HG02973 (cell line): ENCODE measurements at regions not wholly inside any gene's neighbourhood (a gene's known extent, or its start where the extent isn't known, plus 50 kb on each side); places are given as distances from the start of the nearest gene placed in this dataset.

Experiments
- ATAC-seq: cut with Tn5 transposase; IDR thresholded peaks from one replicate; pipeline ENCODE4 v1.9.1; 2021; ENCODE audit warnings: moderate library complexity; ENCODE audit not compliant: unreplicated experiment

- no peak for ATAC-seq
Observed at GRCh38 chr18:78920456-78921138, 59.0 kb upstream of the SALL3 start.

- ATAC-seq, result no peak
Observed at GRCh38 chr18:78922856-78923255, 56.8 kb upstream of the SALL3 start.

DNA sequence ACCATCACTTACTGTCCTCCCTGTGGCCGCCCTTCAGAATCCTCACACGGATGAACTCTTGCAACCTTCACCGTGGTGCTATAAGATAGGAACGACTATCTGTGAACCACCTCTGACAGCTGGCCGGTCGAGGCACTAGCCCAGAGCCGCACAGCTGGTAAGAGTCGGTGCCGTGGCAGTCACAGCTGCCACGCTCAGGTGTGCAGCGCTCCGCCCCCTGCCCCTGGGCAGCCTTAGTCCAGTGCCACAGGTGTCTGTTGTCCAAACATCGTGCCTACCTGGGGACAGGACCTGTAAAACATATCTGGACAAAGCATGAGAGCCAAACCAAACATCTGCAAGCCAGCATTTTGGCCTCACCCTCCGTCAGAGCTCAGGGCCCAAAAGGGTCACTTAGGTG, 55.3 kb upstream of the SALL3 start:
- no peak for ATAC-seq

DNA sequence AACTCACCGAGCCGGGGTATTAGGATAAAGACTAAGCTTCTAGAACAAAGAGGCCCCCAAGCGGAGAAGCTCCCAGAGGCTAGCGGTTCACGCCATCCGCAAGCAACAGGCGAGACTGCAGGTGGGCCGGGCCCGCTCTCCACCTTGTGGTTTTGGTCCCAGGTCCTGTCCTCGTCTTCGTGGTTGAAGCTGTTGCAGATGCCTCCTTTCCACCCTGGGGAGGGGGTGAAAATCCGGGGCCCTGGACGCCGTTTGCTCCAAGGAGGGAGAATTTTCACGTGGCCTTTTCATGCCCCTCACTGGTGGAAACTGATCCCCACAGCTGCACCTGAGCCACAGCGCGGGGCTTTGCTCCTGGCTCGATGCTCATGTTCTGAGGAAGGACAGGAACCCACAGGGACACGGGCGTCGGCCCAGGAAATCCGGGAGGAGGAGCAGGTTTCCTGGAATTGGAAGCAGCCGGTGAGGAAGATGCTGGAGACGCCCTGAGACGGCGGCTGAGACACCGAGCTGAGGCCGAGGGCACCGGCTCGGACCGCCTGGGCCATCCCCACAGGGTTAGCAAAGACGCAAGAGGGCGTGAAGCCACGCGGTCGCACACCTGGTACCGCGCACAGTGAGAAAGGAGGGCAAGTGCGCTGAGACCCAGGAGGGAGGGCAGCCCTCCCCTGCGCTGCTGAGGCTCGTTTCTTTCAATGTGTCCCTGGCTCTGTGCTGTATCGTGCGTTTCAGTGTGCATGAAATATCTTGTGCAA, 54.7 kb upstream of the SALL3 start:
- ATAC-seq, result no peak

- ATAC-seq, result no peak
Observed at GRCh38 chr18:78925557-78926242, 53.9 kb upstream of the SALL3 start.

GRCh38 chr18:78926243-78926615, 53.4 kb upstream of the SALL3 start:
- ATAC-seq, result no peak

DNA sequence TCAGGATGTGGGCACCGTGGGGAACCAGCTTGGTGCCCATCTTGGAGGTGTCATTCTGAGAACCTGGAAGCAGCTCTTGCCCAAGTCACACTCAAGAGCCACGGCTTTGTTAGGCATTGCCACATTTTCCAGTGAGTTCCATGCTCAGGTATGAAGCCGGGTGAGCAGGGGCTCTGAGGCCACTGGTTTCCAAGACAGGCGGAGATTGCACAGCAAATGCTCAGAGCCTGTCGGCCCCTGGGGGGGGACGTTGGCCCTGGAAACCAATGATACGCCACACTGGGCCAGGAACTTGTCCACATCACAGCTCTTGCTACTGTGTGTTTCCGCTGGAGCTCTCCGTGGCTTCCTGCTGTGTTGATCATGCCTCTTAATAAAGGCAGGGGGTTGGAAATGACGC, 52.5 kb upstream of the SALL3 start:
- no peak for ATAC-seq

GRCh38 chr18:78927616-78928015, 52.0 kb upstream of the SALL3 start:
- no peak for ATAC-seq

- ATAC-seq, result no peak
Observed at GRCh38 chr18:78928076-78928475, 51.5 kb upstream of the SALL3 start.

DNA sequence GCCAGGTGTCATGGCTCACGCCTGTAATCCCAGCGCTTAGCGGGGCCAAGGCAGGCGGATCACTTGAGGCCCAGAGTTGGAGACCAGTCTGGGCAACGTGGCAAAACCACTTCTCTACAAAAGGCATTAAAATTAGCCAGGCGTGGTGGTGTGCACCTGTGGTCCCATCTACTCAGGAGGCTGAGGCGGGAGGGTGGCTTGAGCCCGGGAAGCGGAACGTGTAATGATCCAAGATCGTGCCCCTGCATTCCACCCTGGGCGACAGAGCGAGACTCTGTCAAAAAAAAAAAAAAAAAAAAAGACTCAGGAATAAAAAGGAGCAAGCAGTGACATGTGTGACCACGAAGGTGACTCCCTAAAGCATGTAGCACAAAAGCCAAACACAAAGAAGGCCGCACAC, 50.1 kb upstream of the SALL3 start:
- ATAC-seq, result no peak
